Activated naive CD8-positive, alpha-beta T cell treated with anti-CD3 and anti-CD28 coated beads for 36 hours (primary cell): ENCODE measurements at regions not wholly inside any gene's neighbourhood (a gene's known extent, or its start where the extent isn't known, plus 50 kb on each side); places are given as distances from the start of the nearest gene placed in this dataset.

Source experiments
- DNase-seq: peaks from one replicate; pipeline ENCODE4 v3.0.0; 2021
- H3K27ac Mint-ChIP-seq: one replicate; pipeline ENCODE4 v1.8.0; 2022; ENCODE audit warnings: mild to moderate bottlenecking, moderate library complexity, mixed read lengths
- H3K27me3 Mint-ChIP-seq: one replicate; pipeline ENCODE4 v1.8.0; 2022; ENCODE audit warnings: mild to moderate bottlenecking, mixed read lengths
- H3K36me3 Mint-ChIP-seq: one replicate; pipeline ENCODE4 v1.8.0; 2021; ENCODE audit warnings: mild to moderate bottlenecking, mixed read lengths
- H3K4me1 Mint-ChIP-seq: one replicate; pipeline ENCODE4 v1.8.0; 2021; ENCODE audit warnings: mixed read lengths
- H3K4me3 Mint-ChIP-seq: one replicate; pipeline ENCODE4 v1.8.0; 2022; ENCODE audit warnings: mild to moderate bottlenecking, moderate library complexity, mixed read lengths
- H3K9me3 Mint-ChIP-seq: one replicate; pipeline ENCODE4 v1.8.0; 2022; ENCODE audit warnings: mixed read lengths

DNA sequence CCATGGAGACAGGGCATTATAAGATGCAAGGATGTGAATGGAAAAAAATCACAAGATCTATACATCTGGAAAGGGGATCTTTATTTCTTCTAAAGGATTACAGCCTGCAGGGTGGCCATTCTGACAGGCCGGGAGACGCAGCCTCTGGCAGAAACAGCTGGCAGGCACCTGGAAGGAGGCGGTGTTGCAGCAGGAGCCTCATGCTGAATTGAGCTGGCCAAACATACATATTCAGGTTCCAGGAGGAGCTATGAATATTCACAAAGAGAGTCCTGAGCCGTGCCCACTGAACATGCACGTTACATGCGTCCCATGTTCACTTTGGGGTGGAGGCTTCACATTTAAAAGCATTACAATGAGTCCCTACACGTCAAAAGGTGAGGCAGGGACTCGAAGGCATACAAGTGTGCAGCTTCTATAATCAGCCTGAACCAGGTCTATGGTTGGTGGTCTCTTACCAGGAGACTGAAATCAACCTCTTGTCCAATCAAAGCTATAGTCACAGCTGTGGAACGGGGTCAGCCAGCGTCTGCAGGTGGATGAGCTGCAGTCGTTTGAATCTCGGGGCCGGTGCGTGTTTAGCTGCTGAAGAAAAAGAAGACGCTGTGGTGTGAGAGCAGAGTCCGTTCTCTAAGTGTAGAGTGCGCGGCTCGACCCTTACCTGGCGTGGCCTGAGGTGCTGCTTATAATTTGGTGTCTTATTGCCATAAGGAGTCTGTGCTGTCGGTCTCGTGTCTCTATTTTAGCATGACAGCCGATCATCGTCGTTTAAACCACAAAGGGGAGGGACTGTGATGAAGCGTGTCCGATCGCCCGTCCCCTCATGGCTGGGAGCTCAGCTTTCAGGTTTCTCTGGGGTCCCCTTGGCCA, 183.0 kb downstream of the ETS2 start:
- Mint-ChIP-seq H3K4me1 (peaks cover 26% of the 10 kb centered on the region), H3K9me3 (no peaks in the 10 kb centered on the region), H3K36me3 (peaks cover 2% of the 10 kb centered on the region), H3K27ac (no peak overlapping the region), H3K27me3 (peaks cover 59% of the 10 kb centered on the region), H3K4me3 (no peak overlapping the region)
- no peak for DNase-seq

DNA sequence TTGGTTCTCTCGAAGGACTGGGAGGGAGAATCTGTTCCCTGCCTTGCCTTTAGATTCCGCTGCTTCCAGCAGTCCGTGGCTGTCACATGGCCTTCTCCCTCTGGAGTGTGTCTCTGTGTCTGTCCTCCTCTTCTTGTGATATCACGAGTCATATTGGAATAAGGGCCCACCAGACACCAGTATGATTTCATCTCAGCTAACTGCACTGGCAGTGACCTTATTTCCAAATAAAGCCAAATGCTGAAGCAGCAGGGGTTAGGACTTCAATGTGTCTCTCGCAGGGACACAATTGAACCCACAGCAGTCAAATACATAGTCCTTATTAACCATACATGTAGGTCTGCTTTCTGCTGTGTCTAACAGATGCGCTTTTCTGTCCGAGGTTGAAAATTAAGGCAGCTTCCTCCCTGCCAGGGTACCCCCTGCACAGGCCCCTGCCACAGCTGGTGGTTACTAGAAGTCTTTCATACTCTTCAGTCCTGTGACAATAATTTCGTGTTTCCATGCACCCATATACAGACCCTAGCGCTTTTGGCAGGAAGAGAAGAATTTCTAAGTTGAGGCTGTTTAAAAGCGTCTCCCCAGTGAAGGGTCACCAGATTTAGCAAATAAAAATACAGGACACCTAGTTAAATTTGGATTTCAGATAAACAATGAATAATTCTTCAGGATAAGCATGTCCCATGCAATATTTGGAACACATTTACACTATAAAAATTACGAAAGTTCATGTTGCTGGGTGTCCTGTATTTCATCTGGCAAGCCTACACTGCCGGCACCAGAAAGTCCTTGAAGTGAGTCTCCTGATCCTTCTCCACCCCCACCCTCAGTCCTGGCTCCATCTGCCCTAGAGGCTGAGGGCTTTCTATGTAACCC, 182.1 kb downstream of the ETS2 start:
- Mint-ChIP-seq H3K9me3 (peaks cover 2% of the 10 kb centered on the region), H3K27ac (no peak overlapping the region), H3K36me3 (peaks cover 2% of the 10 kb centered on the region), H3K4me1 (peaks cover 26% of the 10 kb centered on the region), H3K27me3 (peaks cover 68% of the 10 kb centered on the region), H3K4me3 (no peak overlapping the region)
- no peak for DNase-seq

DNA sequence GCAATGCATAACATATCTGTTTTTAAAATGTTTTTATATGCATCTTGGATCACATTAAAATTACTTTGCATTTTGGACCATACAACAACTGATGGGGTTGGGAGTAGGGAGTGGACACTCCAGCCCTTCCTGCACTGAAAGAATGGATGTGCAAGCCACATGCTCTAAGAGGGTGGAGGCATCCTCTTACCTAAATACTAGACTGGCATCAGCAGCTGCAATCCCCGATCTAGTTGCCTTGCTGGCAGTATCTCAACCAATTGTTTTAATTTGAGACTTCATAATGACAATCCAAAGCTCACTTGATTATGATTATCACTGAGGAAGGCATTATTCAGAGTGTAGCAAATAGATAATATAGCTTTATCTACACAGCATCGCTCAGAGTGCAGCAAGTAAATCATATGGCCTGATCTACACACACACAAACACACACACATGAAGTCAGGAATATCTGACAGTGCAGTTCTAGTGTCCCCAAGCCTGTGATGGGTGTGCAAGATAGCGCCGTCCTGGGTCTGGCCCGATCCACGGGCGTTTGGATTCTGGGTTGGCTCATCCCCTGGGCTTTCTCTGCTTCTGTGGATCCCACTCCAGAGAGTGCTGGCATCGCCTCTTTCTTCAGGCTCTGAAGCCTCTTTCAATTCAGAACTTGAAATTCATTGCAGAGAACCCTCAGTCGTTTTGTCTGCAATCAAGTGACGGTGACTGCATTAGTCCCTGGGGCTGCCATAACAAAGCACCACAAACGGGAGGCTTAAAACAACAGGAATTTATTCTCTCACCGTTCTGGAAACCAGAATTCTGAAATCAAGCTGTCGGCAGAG, 181.3 kb downstream of the ETS2 start:
- Mint-ChIP-seq H3K4me3 (no peak overlapping the region), H3K9me3 (peaks cover 2% of the 10 kb centered on the region), H3K27me3 (peaks cover 76% of the 10 kb centered on the region), H3K27ac (no peak overlapping the region), H3K36me3 (peaks cover 2% of the 10 kb centered on the region), H3K4me1 (peaks cover 26% of the 10 kb centered on the region)
- DNase-seq: no peak

- no peak overlapping the region for H3K27ac Mint-ChIP-seq
- H3K4me1 Mint-ChIP-seq: peaks cover 27% of the 10 kb centered on the region
- peaks cover 78% of the 10 kb centered on the region for H3K27me3 Mint-ChIP-seq
- H3K9me3 Mint-ChIP-seq: peaks cover 2% of the 10 kb centered on the region
- DNase-seq: no peak
- H3K4me3 Mint-ChIP-seq: no peak overlapping the region
- H3K36me3 Mint-ChIP-seq: peaks cover 2% of the 10 kb centered on the region
These were observed 180.7 kb downstream of the ETS2 start for GRCh38 chr21:38986406-38986805.

DNA sequence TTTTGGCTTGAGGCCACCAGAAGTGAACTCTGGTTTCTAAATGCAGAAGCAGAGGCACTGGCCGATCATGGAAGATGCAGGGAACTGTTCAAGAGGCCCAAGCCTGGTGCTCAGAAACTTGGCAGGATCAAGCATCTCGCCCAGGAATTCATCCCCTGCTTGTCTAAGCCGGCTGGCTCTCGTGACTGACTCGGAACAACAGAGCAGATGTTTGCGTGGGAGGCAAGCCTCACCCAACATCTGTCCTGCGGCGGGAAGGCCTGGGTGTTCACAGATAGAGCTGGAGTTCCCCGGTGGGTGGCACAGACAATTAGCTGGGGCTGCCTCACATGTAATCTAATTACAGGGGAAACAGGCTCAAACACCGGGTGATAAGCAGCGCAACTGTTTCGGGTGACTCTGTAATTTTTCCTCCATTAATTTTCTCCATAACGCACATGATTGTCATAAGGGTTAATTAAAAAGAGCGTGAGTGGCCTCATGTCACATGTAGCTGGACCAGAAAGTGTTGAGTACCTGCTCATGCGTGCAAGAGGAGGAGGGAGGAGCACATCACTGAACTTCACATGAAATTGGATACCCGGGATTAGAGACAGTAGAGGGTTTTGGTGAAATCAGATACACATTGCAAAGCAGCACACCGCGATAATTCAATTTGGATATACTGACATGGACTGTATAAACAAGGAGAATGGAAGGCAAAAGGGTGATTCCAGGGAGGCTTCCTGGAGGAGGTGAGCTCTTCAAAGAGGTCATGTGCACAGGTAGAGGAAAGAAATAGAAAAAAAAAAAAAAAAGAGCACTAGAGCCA, 180.0 kb downstream of the ETS2 start:
- Mint-ChIP-seq H3K9me3 (peaks cover 2% of the 10 kb centered on the region), H3K27me3 (peaks cover 82% of the 10 kb centered on the region), H3K4me3 (peak overlapping the region; percentile 14), H3K27ac (peak overlapping the region; percentile 92), H3K36me3 (peaks cover 2% of the 10 kb centered on the region), H3K4me1 (peaks cover 29% of the 10 kb centered on the region)
- peak; percentile 80 for DNase-seq

GRCh38 chr21:38984982-38985567, 179.3 kb downstream of the ETS2 start:
- Mint-ChIP-seq H3K36me3 (peaks cover 2% of the 10 kb centered on the region), H3K4me3 (peak overlapping the region; percentile 14), H3K27me3 (peaks cover 89% of the 10 kb centered on the region), H3K9me3 (peaks cover 2% of the 10 kb centered on the region), H3K4me1 (peaks cover 29% of the 10 kb centered on the region), H3K27ac (peak overlapping the region; percentile 92)
- DNase-seq: peak; percentile 31

DNA sequence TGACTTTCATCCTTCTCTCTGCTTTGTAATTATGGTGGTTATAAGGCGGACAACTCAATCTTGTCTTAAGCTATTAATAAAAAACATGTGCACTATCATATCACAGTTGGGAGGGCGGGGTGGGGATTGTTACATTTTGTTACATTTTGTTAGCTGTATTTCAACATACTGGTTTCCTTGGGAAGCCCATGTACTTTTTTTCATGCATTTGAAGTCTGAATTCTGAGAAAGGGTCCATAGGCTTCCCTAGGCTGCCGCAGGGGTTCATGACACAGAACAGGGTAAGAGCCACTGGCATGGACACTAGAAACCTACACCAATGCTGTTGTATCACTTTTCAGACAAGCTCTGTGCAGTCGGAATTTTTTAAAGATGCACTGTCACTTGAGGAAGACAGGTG, 178.8 kb downstream of the ETS2 start:
- H3K4me1 Mint-ChIP-seq: peaks cover 32% of the 10 kb centered on the region
- no peak overlapping the region for H3K4me3 Mint-ChIP-seq
- H3K36me3 Mint-ChIP-seq: peaks cover 2% of the 10 kb centered on the region
- DNase-seq: no peak
- peaks cover 89% of the 10 kb centered on the region for H3K27me3 Mint-ChIP-seq
- H3K27ac Mint-ChIP-seq: peak overlapping the region; percentile 92
- peaks cover 2% of the 10 kb centered on the region for H3K9me3 Mint-ChIP-seq

GRCh38 chr21:38983560-38983959, 177.8 kb downstream of the ETS2 start:
- H3K9me3 Mint-ChIP-seq: peaks cover 2% of the 10 kb centered on the region
- DNase-seq: no peak
- no peak overlapping the region for H3K27ac Mint-ChIP-seq
- peaks cover 2% of the 10 kb centered on the region for H3K36me3 Mint-ChIP-seq
- H3K4me1 Mint-ChIP-seq: peaks cover 33% of the 10 kb centered on the region
- peaks cover 83% of the 10 kb centered on the region for H3K27me3 Mint-ChIP-seq
- no peak overlapping the region for H3K4me3 Mint-ChIP-seq

DNA sequence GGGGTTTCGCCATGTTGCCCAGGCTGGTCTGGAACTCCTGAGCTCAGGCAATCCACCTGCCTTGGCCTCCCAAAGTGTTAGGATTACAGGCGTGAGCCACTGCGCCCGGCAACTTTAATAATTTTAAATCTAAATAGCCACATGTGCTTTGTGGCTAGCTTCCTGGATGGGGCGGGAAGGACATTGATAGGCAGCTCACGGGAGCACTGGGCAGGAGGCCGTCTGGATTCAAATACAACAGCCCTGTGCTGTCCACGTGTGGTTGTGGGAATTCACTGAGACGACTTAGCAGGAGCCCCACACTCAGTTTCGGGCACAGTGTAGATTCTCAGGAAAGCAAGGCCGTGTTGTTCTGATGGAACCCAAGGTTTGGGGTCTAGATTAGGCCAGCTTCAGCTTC, 177.1 kb downstream of the ETS2 start:
- H3K36me3 Mint-ChIP-seq: peaks cover 2% of the 10 kb centered on the region
- H3K4me1 Mint-ChIP-seq: peaks cover 33% of the 10 kb centered on the region
- DNase-seq: no peak
- no peak overlapping the region for H3K27ac Mint-ChIP-seq
- H3K4me3 Mint-ChIP-seq: no peak overlapping the region
- peaks cover 75% of the 10 kb centered on the region for H3K27me3 Mint-ChIP-seq
- peaks cover 2% of the 10 kb centered on the region for H3K9me3 Mint-ChIP-seq

DNA sequence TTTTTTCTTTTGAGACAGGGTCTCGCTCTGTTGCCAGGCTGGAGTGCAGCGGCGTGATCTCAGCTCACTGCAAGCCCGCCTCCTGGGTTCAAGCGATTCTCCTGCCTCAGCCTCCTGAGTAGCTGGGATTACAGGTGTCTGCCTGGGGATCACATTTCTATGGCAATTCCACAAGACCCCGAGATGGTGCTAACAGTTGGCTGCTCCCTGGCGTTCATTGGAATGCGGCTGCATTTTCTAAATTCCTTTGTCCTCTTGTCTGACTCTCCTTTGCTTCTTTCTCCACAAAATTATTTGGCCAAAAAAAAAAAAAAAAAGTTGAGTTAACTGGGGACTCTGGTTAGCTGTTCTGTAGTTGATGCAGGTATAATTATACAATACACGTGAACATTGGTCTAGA, 176.4 kb downstream of the ETS2 start:
- Mint-ChIP-seq H3K4me3 (no peak overlapping the region), H3K4me1 (peaks cover 33% of the 10 kb centered on the region), H3K27ac (no peak overlapping the region), H3K9me3 (peaks cover 2% of the 10 kb centered on the region), H3K27me3 (peaks cover 69% of the 10 kb centered on the region), H3K36me3 (peaks cover 2% of the 10 kb centered on the region)
- no peak for DNase-seq

DNA sequence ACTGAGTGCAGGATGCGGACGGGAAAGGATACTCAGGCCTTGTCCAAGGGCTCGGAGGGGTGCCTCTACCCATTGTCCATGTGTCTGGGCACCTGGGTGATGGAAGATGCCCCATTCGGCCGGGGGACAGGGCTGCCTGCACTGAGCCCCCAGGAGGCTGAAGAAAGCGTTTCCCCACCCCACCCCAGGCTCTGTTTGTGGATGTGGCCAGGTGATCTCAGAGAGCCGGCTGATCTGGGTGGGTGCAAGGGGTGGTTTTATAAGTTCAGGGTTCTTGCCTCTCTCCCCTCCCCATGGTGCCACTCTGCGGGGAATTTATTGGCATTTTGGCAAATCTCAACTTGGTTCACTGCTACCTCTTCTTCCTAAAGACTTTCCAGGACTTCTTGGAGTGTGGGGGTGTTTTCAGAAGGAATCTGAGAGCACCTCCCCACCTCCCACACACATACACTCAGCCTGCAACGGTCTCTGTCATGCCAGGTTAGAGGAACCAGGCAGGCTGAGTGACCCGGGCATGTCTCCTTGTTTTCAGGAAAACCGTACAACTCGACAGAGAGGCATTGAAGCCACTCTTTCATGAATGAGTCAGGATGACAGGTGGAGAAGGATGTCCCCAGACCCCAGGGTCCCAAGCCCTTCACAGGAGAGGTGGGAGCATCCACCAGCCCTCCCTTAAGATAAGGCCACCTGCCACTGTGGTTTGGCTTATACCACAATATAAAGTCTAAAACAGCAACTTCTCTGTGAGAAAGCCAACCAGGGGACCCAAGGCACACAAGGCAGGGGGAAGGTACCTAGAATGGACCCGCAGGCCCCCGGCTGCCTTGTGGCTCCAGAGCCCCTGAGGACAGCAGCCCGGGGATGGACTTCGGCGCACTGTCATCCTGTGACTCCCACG, 174.9 kb downstream of the ETS2 start:
- Mint-ChIP-seq H3K36me3 (no peaks in the 10 kb centered on the region), H3K4me3 (no peak overlapping the region), H3K4me1 (peaks cover 28% of the 10 kb centered on the region), H3K27me3 (peaks cover 57% of the 10 kb centered on the region), H3K27ac (no peak overlapping the region), H3K9me3 (peaks cover 2% of the 10 kb centered on the region)
- no peak for DNase-seq

DNA sequence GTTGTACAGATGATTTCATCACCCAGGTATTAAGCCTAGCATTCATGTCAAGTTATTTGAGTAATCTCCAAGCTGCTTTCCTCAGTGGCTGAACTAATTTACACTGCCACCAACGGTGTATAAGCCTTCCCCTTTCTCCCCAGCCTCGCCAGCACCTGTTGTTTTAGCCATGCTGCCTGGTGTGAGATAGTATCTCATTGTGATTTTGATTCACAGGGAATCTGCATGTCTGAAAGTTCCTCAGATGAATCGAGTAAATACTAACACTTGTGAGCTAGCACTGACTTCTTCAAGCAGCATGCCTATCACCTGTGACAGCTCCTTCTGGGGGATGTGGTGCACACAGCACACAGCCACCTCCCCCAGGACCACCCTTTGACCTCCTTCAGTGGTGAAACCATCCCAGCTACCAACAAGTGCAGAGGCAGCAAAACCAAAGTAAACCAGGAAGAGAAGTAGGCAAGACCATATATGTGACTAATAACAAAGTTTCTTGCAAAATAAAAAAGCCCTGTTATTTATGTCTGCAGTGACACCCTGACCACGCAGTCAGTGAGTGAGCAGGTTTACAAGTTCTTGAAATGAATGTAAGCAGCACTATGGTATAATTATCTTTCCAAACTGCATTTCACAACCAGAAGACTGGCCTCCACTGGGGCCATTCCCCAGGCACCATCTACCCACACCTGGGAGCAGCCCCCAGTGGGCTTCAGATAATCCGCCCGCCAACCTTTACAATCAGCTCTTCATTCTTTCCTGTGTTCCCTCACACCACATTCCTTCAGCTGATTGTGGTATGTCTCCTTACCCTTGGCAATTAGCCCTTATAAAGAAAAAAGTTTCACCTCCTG, 173.8 kb downstream of the ETS2 start:
- peaks cover 49% of the 10 kb centered on the region for H3K27me3 Mint-ChIP-seq
- peaks cover 17% of the 10 kb centered on the region for H3K4me1 Mint-ChIP-seq
- no peak for DNase-seq
- no peak overlapping the region for H3K4me3 Mint-ChIP-seq
- no peak overlapping the region for H3K27ac Mint-ChIP-seq
- H3K36me3 Mint-ChIP-seq: no peaks in the 10 kb centered on the region
- H3K9me3 Mint-ChIP-seq: peaks cover 2% of the 10 kb centered on the region
